Activated CD8-positive, alpha-beta memory T cell treated with anti-CD3 and anti-CD28 coated beads, Interleukin-2, amount 50 U/mL, for 1 hour (primary cell): ENCODE measurements at regions not wholly inside any gene's neighbourhood (a gene's known extent, or its start where the extent isn't known, plus 50 kb on each side); places are given as distances from the start of the nearest gene placed in this dataset.

Source experiments
- DNase-seq: peaks from one replicate; pipeline ENCODE4 v3.0.0-alpha.2; 2020; ENCODE audit errors: extremely low read depth

- DNase-seq = no peak
Measured at GRCh38 chr4:124177647-124178425, 534.7 kb downstream of the ANKRD50 start.

GRCh38 chr4:124178449-124179021, 534.0 kb downstream of the ANKRD50 start:
- no peak for DNase-seq

GRCh38 chr4:124179506-124180186, 532.9 kb downstream of the ANKRD50 start:
- DNase-seq = no peak

GRCh38 chr4:124181039-124181438, 531.5 kb downstream of the ANKRD50 start:
- DNase-seq = no peak

GRCh38 chr4:124183231-124183630, 529.3 kb downstream of the ANKRD50 start:
- no peak for DNase-seq

GRCh38 chr4:124183926-124184325, 528.6 kb downstream of the ANKRD50 start:
- DNase-seq = no peak

- no peak for DNase-seq
Measured at GRCh38 chr4:124184792-124185191, 527.7 kb downstream of the ANKRD50 start.

GRCh38 chr4:124188595-124188994, 523.9 kb downstream of the ANKRD50 start:
- no peak for DNase-seq

GRCh38 chr4:124189545-124189944, 523.0 kb downstream of the ANKRD50 start:
- no peak for DNase-seq

- no peak for DNase-seq
Measured at GRCh38 chr4:124191329-124191728, 521.2 kb downstream of the ANKRD50 start.

- no peak for DNase-seq
Measured at GRCh38 chr4:124192544-124192943, 520.0 kb downstream of the ANKRD50 start.

- DNase-seq = no peak
Measured at GRCh38 chr4:124199185-124199584, 513.3 kb downstream of the ANKRD50 start.

GRCh38 chr4:124199755-124200154, 512.8 kb downstream of the ANKRD50 start:
- DNase-seq = no peak

GRCh38 chr4:124201636-124202035, 510.9 kb downstream of the ANKRD50 start:
- DNase-seq = no peak

- DNase-seq = no peak
Measured at GRCh38 chr4:124202099-124202498, 510.4 kb downstream of the ANKRD50 start.

GRCh38 chr4:124203613-124204238, 508.8 kb downstream of the ANKRD50 start:
- DNase-seq = no peak

- DNase-seq = no peak
Measured at GRCh38 chr4:124206779-124207605, 505.5 kb downstream of the ANKRD50 start.

- DNase-seq = no peak
Measured at GRCh38 chr4:124209211-124209610, 503.3 kb downstream of the ANKRD50 start.

- no peak for DNase-seq
Measured at GRCh38 chr4:124209626-124210025, 502.9 kb downstream of the ANKRD50 start.

- DNase-seq = no peak
Measured at GRCh38 chr4:124210746-124211145, 501.8 kb downstream of the ANKRD50 start.

- no peak for DNase-seq
Measured at GRCh38 chr4:124212815-124213630, 499.5 kb downstream of the ANKRD50 start.
